ENCODE measurements at regions not wholly inside any gene's neighbourhood (a gene's known extent, or its start where the extent isn't known, plus 50 kb on each side); places are given as distances from the start of the nearest gene placed in this dataset.
"Not testable (repeated sequence)": the region's sequence is repeated elsewhere in the genome, so short reads cannot be mapped to it uniquely, and the experiment has no call there.

- no peak for DNase-seq
These were observed 429.7 kb downstream of the FRK start for GRCh38 chr6:115631028-115631427.

- no peak for DNase-seq
These were observed 430.2 kb downstream of the FRK start for GRCh38 chr6:115630424-115631024.

- DNase-seq = no peak
These were observed 431.3 kb downstream of the FRK start for GRCh38 chr6:115629415-115629814.

GRCh38 chr6:115618256-115618655, 442.4 kb downstream of the FRK start:
- DNase-seq = no peak

GRCh38 chr6:115617031-115617430, 443.7 kb downstream of the FRK start:
- no peak for DNase-seq

- no peak for DNase-seq
These were observed 447.2 kb downstream of the FRK start for GRCh38 chr6:115613488-115613887.

- DNase-seq = no peak
These were observed 447.8 kb downstream of the FRK start for GRCh38 chr6:115612796-115613479.

GRCh38 chr6:115612216-115612615, 448.5 kb downstream of the FRK start:
- no peak for DNase-seq

- no peak for DNase-seq
These were observed 450.0 kb downstream of the FRK start for GRCh38 chr6:115610696-115611095.

- DNase-seq = no peak
These were observed 451.6 kb downstream of the FRK start for GRCh38 chr6:115609111-115609510.

GRCh38 chr6:115602466-115602865, 458.2 kb downstream of the FRK start:
- no peak for DNase-seq

- no peak for DNase-seq
These were observed 459.2 kb downstream of the FRK start for GRCh38 chr6:115601509-115601908.

- DNase-seq = no peak
These were observed 459.6 kb downstream of the FRK start for GRCh38 chr6:115601064-115601463.

GRCh38 chr6:115594891-115595290, 465.8 kb downstream of the FRK start:
- no peak for DNase-seq

GRCh38 chr6:115592025-115592424, 468.7 kb downstream of the FRK start:
- no peak for DNase-seq

GRCh38 chr6:115589072-115589471, 471.6 kb downstream of the FRK start:
- not testable (repeated sequence) for DNase-seq

GRCh38 chr6:115583290-115583689, 477.4 kb downstream of the FRK start:
- DNase-seq = no peak

GRCh38 chr6:115582386-115582785, 478.3 kb downstream of the FRK start:
- DNase-seq = no peak

- not testable (repeated sequence) for DNase-seq
These were observed 481.1 kb downstream of the FRK start for GRCh38 chr6:115579565-115579964.

GRCh38 chr6:115577270-115577669, 483.4 kb downstream of the FRK start:
- no peak for DNase-seq

- DNase-seq = no peak
These were observed 485.4 kb downstream of the FRK start for GRCh38 chr6:115575285-115575684.

- DNase-seq = no peak
These were observed 486.8 kb downstream of the FRK start for GRCh38 chr6:115573861-115574260.

GRCh38 chr6:115570331-115570730, 490.4 kb downstream of the FRK start:
- no peak for DNase-seq
